Neuronal stem cell (in vitro differentiated cells): ENCODE measurements at regions not wholly inside any gene's neighbourhood (a gene's known extent, or its start where the extent isn't known, plus 50 kb on each side); places are given as distances from the start of the nearest gene placed in this dataset.

Source experiments
- DNase-seq: peaks from one replicate; pipeline ENCODE4 v3.0.0-alpha.2; 2013; ENCODE audit warnings: low spot score
- H2AFZ ChIP-seq: one replicate; pipeline ENCODE4 v1.6.1; 2013; ENCODE audit warnings: mild to moderate bottlenecking, low read length, inconsistent platforms
- H2AK5ac ChIP-seq: 2 replicates; pipeline ENCODE4 v1.6.1; 2013; ENCODE audit warnings: low read depth, mild to moderate bottlenecking, inconsistent platforms, low read length, moderate library complexity, mixed read lengths
- H2BK120ac ChIP-seq: 2 replicates; pipeline ENCODE4 v1.6.1; 2013; ENCODE audit warnings: low read depth, mild to moderate bottlenecking, inconsistent platforms, low read length, moderate library complexity, mixed read lengths
- H2BK12ac ChIP-seq: one replicate; pipeline ENCODE4 v1.6.1; 2013; ENCODE audit warnings: low read length, inconsistent platforms
- H2BK15ac ChIP-seq: 2 replicates; pipeline ENCODE4 v1.6.1; 2013; ENCODE audit warnings: mild to moderate bottlenecking, low read length, inconsistent platforms, mixed read lengths
- H2BK5ac ChIP-seq: one replicate; pipeline ENCODE4 v1.6.1; 2013; ENCODE audit warnings: inconsistent platforms, mild to moderate bottlenecking, low read length, moderate library complexity
- H3K14ac ChIP-seq: one replicate; pipeline ENCODE4 v1.6.1; 2013; ENCODE audit warnings: low read length, inconsistent platforms
- H3K18ac ChIP-seq: 2 replicates; pipeline ENCODE4 v1.6.1; 2013; ENCODE audit warnings: low read length, inconsistent platforms
- H3K23ac ChIP-seq: 2 replicates; pipeline ENCODE4 v1.6.1; 2013; ENCODE audit warnings: low read depth, mild to moderate bottlenecking, mixed read lengths, low read length, inconsistent platforms; ENCODE audit not compliant: poor library complexity
- H3K27ac ChIP-seq: replicated peaks from 3 replicates; pipeline ENCODE4 v1.5.1; 2013; ENCODE audit warnings: low read length, inconsistent platforms
- H3K27me3 ChIP-seq, 3 experiments: 2 replicates each; pipeline ENCODE4 v1.6.1; 2013; ENCODE audit warnings: low read length in 3 of 3, mild to moderate bottlenecking in 2 of 3, inconsistent platforms in 1 of 3, low read depth in 1 of 3, mixed read lengths in 1 of 3, moderate library complexity in 1 of 3; ENCODE audit not compliant: control insufficient read depth in 3 of 3, insufficient read depth in 3 of 3
- H3K36me3 ChIP-seq, 2 donors: replicated peaks in 1 of 2; 2 replicates each; pipeline ENCODE4 v1.6.1; 2013; ENCODE audit warnings: low read length in 2 of 2; ENCODE audit not compliant: control insufficient read depth in 2 of 2, insufficient read depth in 2 of 2
- H3K4ac ChIP-seq: 2 replicates; pipeline ENCODE4 v1.6.1; 2013; ENCODE audit warnings: inconsistent platforms, mild to moderate bottlenecking, low read length, moderate library complexity
- H3K4me1 ChIP-seq, 2 donors: 1 replicate in 1 of 2; 2 replicates in 1 of 2; pipeline ENCODE4 v1.6.1; 2013; ENCODE audit warnings: low read length in 2 of 2, low read depth in 1 of 2; ENCODE audit not compliant: control insufficient read depth in 2 of 2, insufficient read depth in 1 of 2
- H3K4me2 ChIP-seq: one replicate; pipeline ENCODE4 v1.6.1; 2013; ENCODE audit warnings: mild to moderate bottlenecking, low read length, inconsistent platforms; ENCODE audit not compliant: insufficient read depth, poor library complexity, severe bottlenecking
- H3K4me3 ChIP-seq, 2 donors: 2 replicates each; pipeline ENCODE4 v1.5.1; 2013; ENCODE audit warnings: low read length in 2 of 2, mild to moderate bottlenecking in 2 of 2, inconsistent platforms in 1 of 2, moderate library complexity in 1 of 2
- H3K79me1 ChIP-seq: one replicate; pipeline ENCODE4 v1.6.1; 2013; ENCODE audit warnings: low read depth, mild to moderate bottlenecking, inconsistent platforms, low read length, moderate library complexity
- H3K9ac ChIP-seq: one replicate; pipeline ENCODE4 v1.6.1; 2013; ENCODE audit warnings: mild to moderate bottlenecking, low read depth, low read length, inconsistent platforms; ENCODE audit not compliant: poor library complexity
- H3K9me3 ChIP-seq, 2 donors: replicated peaks in 1 of 2; 2 replicates each; pipeline versions ENCODE3 to v1.6.1; 2013; ENCODE audit warnings: low read length in 2 of 2, mild to moderate bottlenecking in 2 of 2, inconsistent platforms in 1 of 2, low read depth in 1 of 2, mixed read lengths in 1 of 2, moderate library complexity in 1 of 2; ENCODE audit not compliant: control insufficient read depth in 2 of 2, insufficient read depth in 1 of 2
- H4K8ac ChIP-seq: one replicate; pipeline ENCODE4 v1.6.1; 2013; ENCODE audit warnings: low read depth, mild to moderate bottlenecking, inconsistent platforms, low read length, moderate library complexity
- H4K91ac ChIP-seq: one replicate; pipeline ENCODE4 v1.6.1; 2013; ENCODE audit warnings: low read length, low read depth, mild to moderate bottlenecking, inconsistent platforms; ENCODE audit not compliant: poor library complexity
- WGBS, 2 donors: extraction: QIAGEN DNeasy Blood & Tissue Kit; methylation state at CpG; one replicate each; pipeline ENCODE4 v1.1.7; 2013; ENCODE audit warnings: missing lambda C conversion rate in 2 of 2, mixed read lengths in 1 of 2; ENCODE audit not compliant: insufficient read length in 2 of 2, insufficient replicate concordance in 1 of 2; ENCODE audit errors: extremely low coverage in 2 of 2; 5-methylcytosine and 5-hydroxymethylcytosine counted together

DNA sequence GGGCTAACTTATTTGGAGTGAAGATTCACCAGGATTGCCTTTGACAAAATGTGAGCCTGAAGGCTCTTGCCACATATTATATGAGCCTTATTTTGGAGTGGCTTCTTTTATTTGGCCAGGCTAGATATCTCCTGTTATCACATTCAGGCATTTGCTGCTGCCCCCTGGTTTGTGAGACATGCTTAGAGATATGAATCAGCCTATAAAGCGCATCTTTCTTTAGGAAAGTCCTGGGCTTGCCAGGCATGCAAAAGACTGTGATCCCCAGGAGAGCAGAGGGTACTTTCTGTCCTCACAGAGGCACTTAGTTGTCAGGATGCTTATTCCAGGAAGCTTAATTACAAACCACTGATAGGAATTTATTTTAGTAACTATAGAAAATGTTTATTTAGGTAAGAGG is 333.3 kb downstream of the FAT3 start:
- no peak overlapping the region for H3K27ac ChIP-seq
- no peak overlapping the region for H2AFZ ChIP-seq
- no peak for DNase-seq
- peaks cover 0 to 2% of the 10 kb centered on the region in 2 donors for H3K4me1 ChIP-seq
- H2BK5ac ChIP-seq: no peak overlapping the region
- H3K14ac ChIP-seq: no peak overlapping the region
- no peaks in the 10 kb centered on the region for H3K27me3 ChIP-seq
- no CpG with 5 or more reads among the region's 1 CpG for WGBS, 2 donors
- peaks cover 0 to 4% of the 10 kb centered on the region in 2 donors for H3K9me3 ChIP-seq
- H3K23ac ChIP-seq: no peak overlapping the region
- no peak overlapping the region for H4K8ac ChIP-seq
- H3K4me2 ChIP-seq: no peak overlapping the region
- no peak overlapping the region for H3K4me3 ChIP-seq
- no peak overlapping the region for H2AK5ac ChIP-seq
- no peak overlapping the region for H3K9ac ChIP-seq
- H2BK15ac ChIP-seq: no peak overlapping the region
- no peak overlapping the region for H2BK12ac ChIP-seq
- H2BK120ac ChIP-seq: no peak overlapping the region
- no peak overlapping the region for H3K18ac ChIP-seq
- peaks cover 0 to 32% of the 10 kb centered on the region in 2 donors for H3K36me3 ChIP-seq
- H4K91ac ChIP-seq: no peak overlapping the region
- no peaks in the 10 kb centered on the region for H3K79me1 ChIP-seq
- no peak overlapping the region for H3K4ac ChIP-seq

DNA sequence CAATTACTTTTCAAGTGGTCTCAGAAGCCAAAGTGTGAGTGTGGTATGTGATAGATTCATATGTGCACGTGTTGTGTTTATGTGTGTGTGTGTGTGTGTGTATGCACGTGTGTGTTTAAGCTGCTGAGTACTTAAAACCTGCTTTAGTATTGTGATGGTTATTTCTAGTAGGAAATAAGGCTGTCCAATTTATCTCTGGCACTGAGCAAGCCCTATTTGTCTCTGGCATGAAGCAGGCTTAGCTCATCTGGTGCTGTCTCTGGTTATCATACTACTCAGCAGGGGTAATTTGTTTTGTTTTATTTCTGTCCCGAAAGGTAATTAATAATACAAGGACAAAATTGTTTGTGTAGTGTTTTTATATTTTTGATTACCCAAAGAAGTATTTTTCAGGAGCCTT is 333.7 kb downstream of the FAT3 start:
- Histone ChIP-seq H3K4me2 (no peak overlapping the region), H2AFZ (no peak overlapping the region), H3K18ac (no peak overlapping the region), H3K4me3 (no peak overlapping the region), H3K9ac (no peak overlapping the region), H3K27ac (no peak overlapping the region), H3K79me1 (no peaks in the 10 kb centered on the region), H3K27me3 (no peaks in the 10 kb centered on the region), H3K36me3 (peaks cover 0 to 34% of the 10 kb centered on the region in 2 donors), H3K14ac (no peak overlapping the region), H3K4me1 (peaks cover 0 to 2% of the 10 kb centered on the region in 2 donors), H4K8ac (no peak overlapping the region), H3K23ac (no peak overlapping the region), H3K9me3 (peaks cover 0 to 7% of the 10 kb centered on the region in 2 donors), H2BK15ac (no peak overlapping the region), H2BK12ac (no peak overlapping the region), H2BK120ac (no peak overlapping the region), H2BK5ac (no peak overlapping the region), H4K91ac (no peak overlapping the region), H2AK5ac (no peak overlapping the region), H3K4ac (no peak overlapping the region)
- WGBS, 2 donors: 100% methylated on average over 1 of the region's 3 CpGs; no CpG with 5 or more reads in 1 of the 2 donors
- DNase-seq: no peak

DNA sequence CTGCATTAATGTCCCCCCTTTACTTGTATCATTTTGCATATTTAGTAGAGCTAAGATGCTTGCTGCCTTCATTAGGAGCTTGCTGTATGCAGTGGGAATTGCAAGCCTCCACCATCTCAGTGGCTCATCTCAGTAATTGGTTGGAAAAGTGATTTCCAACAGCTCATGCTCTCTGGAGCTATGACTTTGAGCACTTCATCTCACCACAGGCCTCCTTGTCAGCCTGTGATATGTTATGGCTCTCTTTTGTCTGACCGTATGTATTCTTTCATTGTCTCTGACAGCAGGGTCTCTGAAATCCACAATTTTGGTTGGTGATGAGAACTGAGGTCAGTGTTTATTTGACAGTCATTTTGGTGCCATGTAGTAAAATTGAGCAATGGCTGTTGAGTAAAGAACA is 345.1 kb downstream of the FAT3 start:
- Histone ChIP-seq H3K79me1 (no peaks in the 10 kb centered on the region), H2AFZ (no peak overlapping the region), H2BK15ac (no peak overlapping the region), H3K4ac (no peak overlapping the region), H3K4me2 (no peak overlapping the region), H3K27ac (no peak overlapping the region), H3K9ac (no peak overlapping the region), H2BK120ac (no peak overlapping the region), H3K14ac (no peak overlapping the region), H3K4me1 (no peaks in the 10 kb centered on the region), H3K23ac (no peak overlapping the region), H3K18ac (no peak overlapping the region), H2BK5ac (no peak overlapping the region), H2BK12ac (no peak overlapping the region), H3K4me3 (no peak overlapping the region), H4K8ac (no peak overlapping the region), H3K9me3 (no peaks in the 10 kb centered on the region), H4K91ac (no peak overlapping the region), H3K36me3 (peaks cover 0 to 21% of the 10 kb centered on the region in 2 donors), H3K27me3 (no peaks in the 10 kb centered on the region), H2AK5ac (no peak overlapping the region)
- WGBS, 2 donors: no CpG with 5 or more reads among the region's 1 CpG
- no peak for DNase-seq

DNA sequence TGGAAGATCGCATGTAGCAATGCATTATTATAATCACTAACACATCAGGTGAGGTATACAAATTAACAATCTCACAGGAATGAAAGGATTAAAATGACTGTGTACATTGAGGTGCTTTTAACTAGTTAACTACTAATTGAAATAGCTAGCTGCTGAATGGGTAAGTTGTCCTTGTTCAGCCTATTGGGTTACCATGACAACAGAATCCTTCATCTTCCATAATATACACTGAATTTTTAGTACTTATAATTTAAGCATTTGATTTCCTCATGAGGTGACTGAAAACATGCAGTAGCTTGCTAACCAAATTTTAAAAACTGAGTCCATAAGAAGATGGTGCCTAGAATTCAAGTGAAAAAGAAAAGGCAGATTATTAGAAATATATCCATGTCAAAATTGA is 347.9 kb downstream of the FAT3 start:
- H3K27ac ChIP-seq: no peak overlapping the region
- H3K9me3 ChIP-seq: no peaks in the 10 kb centered on the region
- H2BK120ac ChIP-seq: no peak overlapping the region
- peaks cover 0 to 21% of the 10 kb centered on the region in 2 donors for H3K36me3 ChIP-seq
- H3K4me1 ChIP-seq: no peaks in the 10 kb centered on the region
- H3K4me2 ChIP-seq: no peak overlapping the region
- no peak overlapping the region for H3K23ac ChIP-seq
- H2BK15ac ChIP-seq: no peak overlapping the region
- no peak overlapping the region for H2AK5ac ChIP-seq
- H3K18ac ChIP-seq: no peak overlapping the region
- H4K8ac ChIP-seq: no peak overlapping the region
- DNase-seq: no peak
- no peak overlapping the region for H2BK5ac ChIP-seq
- H3K4ac ChIP-seq: no peak overlapping the region
- no peak overlapping the region for H3K9ac ChIP-seq
- WGBS, 2 donors: no CpG with 5 or more reads among the region's 1 CpG
- no peak overlapping the region for H2AFZ ChIP-seq
- no peaks in the 10 kb centered on the region for H3K27me3 ChIP-seq
- H2BK12ac ChIP-seq: no peak overlapping the region
- no peak overlapping the region for H3K4me3 ChIP-seq
- no peak overlapping the region for H4K91ac ChIP-seq
- H3K14ac ChIP-seq: no peak overlapping the region
- H3K79me1 ChIP-seq: no peaks in the 10 kb centered on the region
